KBM-7 (cell line): ENCODE measurements at regions not wholly inside any gene's neighbourhood (a gene's known extent, or its start where the extent isn't known, plus 50 kb on each side); places are given as distances from the start of the nearest gene placed in this dataset.

ENCODE experiments used
- DNase-seq: peaks from one replicate; pipeline ENCODE4 v3.0.0-alpha.2; 2015
- in situ Hi-C: fragments of 300-500 bp; cut with MboI; formaldehyde crosslinking; loops from 2 replicates; pipeline ENCODE4 v1.14.3; 2020; ENCODE audit warnings: low sequenced_read_pairs, low pct_unique_long_range_greater_than_20kb, mixed read lengths

GRCh38 chr14:28690029-28690692 lies 76.4 kb upstream of the FOXG1 start:
- in situ Hi-C loops, result no loop called here
- no peak for DNase-seq

- in situ Hi-C loops, result no loop called here
- DNase-seq, result no peak
Measured at GRCh38 chr14:28695109-28695508, 71.5 kb upstream of the FOXG1 start.

GRCh38 chr14:28701733-28702132 lies 64.9 kb upstream of the FOXG1 start:
- in situ Hi-C loops, result no loop called here
- DNase-seq, result no peak

DNA sequence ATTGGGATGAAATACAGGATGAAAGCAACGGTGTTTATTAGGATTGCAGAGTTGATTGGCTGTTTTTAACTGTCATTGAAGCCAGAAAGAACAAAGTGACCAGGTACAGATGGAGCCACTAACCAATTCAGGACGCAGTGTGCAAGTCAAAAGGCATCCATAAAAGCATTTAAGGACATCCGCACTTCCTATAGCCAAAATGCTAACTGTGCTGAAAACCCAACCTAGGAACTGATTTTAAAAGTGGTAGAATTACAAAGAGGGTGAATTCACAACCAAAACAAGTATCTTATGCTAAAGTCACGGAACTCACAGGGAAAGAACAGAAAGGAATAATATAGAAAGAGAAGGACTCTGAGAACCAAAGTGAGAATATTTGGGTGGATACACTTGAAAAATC lies 63.1 kb upstream of the FOXG1 start:
- in situ Hi-C loops, result no loop called here
- DNase-seq, result no peak

DNA sequence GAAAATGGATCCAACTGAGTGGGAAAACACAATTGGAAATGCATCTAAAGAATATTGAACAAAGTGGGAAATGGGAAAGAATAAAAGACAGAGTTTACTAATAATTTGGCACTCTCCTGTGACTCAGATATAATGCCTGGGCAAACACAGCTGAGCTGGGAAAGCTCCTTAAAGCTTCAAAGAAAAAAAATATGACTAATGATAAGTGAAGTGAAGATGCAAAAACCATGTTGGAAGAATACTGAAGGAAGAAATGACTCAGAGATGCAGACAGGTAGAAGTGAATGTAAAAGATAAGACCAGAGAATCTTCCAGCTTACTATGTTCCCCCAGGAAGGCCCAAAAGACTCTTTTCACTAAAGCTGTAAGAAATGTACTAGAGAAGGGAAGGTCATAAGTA lies 62.4 kb upstream of the FOXG1 start:
- in situ Hi-C loops, result no loop called here
- no peak for DNase-seq

- in situ Hi-C loops, result no loop called here
Measured at GRCh38 chr14:28707814-28708213, 58.8 kb upstream of the FOXG1 start.

GRCh38 chr14:28709571-28710305 lies 56.8 kb upstream of the FOXG1 start:
- DNase-seq, result no peak
- in situ Hi-C loops, result no loop called here

More at GRCh38 chr14:28707814-28708213, 58.8 kb upstream of the FOXG1 start:
- no peak for DNase-seq
